HG03575 (cell line): ENCODE measurements at regions not wholly inside any gene's neighbourhood (a gene's known extent, or its start where the extent isn't known, plus 50 kb on each side); places are given as distances from the start of the nearest gene placed in this dataset.

ENCODE experiments used
- ATAC-seq: cut with Tn5 transposase; IDR thresholded peaks from one replicate; pipeline ENCODE4 v1.9.1; 2021; ENCODE audit not compliant: unreplicated experiment, insufficient number of reproducible peaks, low FRiP score; ENCODE audit errors: extremely low read depth

DNA sequence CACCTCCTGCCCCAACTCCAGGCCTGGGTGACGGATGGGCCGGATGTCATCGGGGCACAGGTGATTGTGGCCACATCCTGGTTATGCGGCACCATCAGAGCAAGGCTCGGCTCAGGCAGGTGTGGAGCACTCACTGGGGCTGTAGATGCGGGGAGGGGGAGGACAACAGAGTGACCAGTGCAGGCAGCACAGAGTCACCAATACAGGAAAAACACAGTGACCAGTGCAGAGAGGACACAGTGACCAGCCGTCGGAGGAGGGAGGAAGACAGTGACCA lies 209.1 kb downstream of the BRD1 start:
- ATAC-seq, result no peak

DNA sequence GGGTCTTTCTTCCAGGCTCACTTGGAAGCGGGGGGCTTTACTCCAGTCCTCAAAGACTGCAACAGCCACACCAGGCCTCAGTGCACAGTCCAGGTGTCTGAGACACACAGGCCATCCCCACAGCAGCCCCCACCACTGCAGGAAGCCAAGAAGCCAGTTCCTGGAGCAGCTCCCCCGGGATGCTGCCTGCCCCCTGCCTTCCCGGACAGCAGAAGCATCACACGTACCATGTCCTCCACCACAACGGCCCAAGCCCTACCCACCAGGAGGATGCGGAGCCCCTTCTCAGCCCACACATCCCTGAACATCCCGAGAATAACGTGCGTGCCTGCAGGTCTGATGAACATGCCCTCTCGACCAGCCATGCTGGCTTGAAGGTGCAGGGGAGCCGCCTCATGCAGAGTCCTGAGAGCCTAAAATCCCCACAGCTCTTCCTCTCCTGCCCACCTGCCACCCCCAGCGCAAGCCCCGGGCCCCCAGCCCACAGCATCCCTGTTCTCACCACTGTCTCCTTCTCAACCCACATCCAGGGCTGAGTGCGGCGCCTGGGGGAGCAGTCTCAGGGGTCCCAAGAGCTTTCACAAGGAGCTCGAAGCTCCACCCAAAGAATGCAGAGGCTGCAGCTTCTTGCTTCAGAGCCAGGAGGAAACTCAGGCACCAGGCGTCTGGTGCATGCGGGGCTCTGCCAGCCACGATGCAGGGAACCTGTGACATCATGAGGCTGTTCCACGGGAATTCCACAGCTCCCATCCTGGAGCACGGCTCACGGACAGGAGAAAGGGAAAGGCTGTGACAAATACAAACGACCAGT lies 209.6 kb downstream of the BRD1 start:
- no peak for ATAC-seq

DNA sequence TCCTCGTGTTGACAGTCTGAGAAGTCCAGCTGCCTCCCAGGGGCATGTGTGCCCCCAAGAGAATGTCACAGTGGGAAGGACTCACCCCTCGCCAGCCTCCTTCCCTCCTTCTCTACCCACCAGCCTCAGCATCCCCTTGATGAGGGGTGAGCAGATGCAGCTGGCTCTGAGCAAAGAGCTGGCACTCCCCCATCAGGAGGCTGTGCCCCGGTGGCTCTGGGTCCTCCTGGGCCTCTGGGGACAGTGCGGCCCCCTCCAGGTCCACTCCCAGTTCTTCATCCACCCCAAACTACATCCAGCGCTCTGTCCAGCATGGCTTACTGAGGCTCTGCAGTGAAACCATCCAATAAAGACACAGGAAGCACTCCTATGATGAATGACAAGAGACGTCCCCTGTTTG lies 210.4 kb downstream of the BRD1 start:
- no peak for ATAC-seq

DNA sequence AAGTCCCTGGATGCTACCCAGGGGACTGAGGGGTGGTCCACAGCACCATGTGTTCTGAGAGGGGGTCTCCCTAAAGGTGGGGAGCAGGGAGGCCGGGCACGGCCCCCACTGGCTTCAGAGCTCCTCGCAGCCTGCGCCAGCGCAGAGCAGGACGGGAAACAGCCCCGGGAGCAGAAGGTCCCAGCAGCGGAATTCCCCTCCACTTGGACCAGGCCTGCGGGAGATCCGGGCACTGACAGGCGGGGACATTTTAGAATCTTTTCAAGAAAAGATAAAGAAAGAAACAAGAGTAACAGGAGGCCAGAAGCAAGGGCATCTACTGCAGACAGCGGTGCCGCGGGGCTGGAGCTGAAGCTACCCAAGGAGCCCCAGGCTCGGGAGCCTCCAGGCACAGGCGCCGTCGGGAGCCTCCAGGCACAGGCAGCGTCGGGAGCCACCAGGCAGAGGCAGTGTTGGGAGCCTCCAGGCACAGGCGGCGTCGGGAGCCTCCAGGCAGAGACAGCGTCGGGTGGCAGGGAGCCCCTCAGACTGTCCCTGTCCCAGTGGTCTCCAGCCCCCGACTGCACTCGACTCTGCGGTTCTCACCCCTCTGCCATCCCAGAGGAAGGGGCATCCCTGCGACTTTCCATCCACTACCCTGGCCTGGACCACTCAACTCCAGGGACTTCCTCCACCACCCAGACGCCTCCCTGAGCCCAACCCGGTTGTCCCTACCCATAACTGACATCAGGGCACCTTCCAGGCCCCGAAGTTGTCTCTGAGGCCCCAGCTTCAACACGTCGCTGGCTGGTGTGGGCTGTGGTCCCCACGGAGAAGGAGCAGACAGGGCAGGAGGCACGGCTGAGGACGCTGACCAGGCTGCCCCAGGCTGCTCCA lies 211.1 kb downstream of the BRD1 start:
- ATAC-seq, result no peak

DNA sequence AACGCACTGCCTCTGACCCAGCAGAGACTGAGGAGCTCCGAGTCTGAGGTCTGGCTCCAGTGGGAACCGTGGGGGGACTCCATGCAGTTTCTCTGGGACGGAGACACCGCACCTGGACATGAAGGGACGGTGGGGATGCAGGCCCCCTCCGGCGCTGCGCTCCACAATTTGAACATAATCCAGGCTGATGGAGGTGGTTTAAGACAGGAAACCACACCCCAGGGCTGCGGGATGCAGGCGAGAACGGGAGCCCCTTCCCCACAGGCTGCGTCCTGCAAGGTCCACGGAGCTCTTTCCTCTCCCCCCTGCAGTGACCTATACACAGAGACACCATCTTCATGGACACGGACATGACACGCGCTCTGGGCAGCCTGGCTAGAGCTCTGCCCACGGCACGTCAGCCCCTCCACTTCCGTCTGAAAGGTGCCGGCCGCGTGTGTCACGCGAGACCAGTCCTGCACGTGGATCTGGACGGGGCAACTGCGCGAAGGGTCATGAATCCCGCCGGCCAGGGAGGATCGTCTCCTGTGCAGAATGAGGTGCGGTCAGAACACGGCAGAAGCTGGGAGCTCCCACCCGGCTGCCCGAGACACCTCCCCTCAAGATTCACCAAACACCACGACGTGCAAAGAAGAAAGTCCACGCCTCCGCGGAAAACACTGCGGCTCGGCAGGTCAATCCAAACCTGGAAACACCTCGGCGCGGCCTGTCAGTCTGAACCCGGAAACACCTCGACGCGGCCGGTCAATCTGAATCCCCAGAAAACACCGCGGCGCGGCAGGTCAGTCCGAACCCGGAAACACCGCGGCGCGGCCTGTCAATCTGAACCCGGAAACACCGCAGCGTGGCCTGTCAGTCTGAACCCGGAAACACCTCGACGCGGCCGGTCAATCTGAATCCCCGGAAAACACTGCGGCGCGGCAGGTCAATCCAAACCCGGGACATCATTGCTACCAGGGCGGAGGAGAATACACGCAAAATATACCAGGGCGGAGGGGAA lies 212.4 kb downstream of the BRD1 start:
- ATAC-seq, result no peak

DNA sequence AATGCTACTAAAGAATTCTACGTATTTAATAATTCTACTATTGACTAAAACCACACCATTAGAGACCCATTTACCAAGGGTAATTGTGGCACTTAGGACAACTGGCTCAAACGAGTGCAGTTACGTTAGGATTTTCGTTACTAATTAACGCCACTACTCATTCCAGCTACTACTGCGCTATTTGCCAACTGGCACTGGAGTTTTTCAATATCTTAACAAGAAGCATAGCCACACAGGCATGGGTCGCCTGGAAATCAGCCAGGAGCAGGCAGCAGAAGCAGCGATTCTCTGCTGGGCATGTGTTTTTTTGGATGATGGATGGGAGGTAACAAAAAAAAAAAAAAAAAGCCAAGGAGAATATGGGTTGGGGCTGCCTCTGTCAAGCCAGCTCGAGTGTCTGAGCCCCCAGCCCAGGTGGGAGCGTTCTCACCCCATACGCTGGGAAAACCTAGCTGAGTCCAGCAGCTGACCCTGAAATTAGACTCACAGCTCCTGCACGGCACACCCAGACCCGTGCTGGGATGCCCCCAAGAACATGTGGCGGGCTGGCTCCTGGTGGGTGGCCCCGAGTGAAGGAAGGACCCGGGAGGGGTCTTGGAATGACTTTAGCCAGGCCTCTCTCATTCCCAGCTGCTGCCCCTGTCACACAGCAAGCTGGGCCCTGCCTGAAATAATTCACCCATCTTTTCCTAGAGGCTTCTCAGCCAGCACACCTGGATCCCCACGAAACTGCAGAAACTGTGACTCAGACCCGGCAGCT lies 214.0 kb downstream of the BRD1 start:
- ATAC-seq, result no peak

DNA sequence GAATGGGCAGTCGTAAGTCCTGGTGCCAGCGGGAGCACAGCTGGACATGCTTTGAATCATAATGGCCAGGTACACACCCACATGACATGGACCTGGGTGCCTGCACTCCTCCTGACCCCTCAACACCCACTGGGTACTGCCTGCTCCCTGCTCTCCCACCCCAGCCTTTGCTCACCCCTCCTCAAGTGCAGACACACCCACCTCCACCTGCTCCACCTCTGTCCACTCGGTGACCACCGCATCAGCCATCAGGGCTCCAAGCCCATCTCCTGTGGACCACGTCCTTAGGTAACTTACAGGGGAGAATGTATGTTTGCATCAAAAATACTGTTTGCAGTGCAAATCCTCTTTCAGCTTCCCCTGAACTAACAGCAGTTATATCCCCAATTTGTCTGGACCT lies 214.6 kb downstream of the BRD1 start:
- ATAC-seq, result no peak

DNA sequence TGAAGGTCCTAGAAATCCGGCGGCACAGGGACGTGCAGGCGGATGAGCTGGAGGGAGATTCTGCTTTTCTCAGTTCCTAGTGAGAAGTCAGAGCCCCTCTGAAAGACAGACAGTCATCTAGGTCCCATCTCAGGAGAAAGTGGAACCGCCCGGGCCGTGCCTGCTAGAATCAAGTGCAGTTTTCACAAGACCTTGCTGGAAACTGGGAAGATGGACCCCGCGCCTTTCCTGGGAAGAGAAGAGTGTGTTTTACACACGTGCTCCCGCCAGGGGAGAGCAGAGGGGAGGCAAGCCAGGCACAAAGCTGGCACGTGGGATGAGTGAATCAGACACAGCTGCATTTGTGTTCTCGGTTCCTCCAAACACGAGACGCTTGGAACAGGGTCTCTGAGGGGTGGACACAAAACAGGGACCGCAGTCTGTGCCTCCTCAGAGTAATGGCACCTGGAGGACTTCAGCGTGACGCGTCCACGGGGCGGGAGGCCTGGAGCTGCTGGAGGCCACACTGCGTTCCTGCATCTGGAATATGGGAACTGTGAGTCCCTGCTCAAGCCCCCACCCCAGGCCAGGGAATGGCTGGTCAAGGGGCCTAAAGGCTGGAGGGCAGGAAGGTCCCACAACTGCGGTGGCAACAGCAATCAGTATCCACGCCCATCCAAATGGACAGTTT lies 218.3 kb downstream of the BRD1 start:
- no peak for ATAC-seq

DNA sequence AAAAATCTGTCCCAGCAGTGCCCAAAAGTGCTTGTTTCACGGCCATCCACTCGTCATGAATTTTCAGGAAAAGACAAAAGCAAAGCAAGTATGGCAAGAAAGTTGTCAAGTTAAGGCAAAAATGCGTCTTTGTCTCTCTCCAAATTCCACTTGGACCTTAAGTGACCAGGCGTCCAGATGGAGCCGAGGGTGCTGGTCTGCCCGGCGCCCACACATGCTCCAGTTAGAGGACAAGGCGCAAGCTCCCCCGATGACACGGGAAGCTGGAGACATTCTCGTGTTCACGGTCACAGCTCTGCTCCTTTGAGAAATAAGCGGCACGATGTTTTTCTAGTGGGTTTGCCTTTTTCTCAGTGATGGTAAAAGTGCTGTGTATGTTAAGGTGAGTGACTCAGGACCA lies 219.0 kb downstream of the BRD1 start:
- ATAC-seq, result no peak

DNA sequence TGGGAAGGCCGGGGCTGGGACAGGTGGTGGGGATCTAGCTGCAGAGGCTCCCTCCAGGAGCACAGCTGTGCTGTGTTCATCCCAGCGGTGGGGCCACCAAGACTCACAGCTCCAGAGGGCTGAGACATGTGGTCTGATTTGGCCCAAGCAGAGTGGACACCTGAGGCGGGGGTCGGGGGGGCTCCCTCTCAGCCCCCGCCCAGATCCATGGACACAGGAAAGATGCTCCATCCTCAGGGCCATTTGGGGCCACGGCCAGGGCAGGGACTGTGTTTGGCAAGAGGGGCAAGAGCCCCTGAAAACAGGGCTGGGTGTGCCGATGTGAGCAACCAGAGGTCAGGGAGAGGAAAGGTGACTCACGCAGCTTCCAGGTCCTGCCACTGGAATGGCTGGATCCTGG lies 219.4 kb downstream of the BRD1 start:
- ATAC-seq, result no peak

DNA sequence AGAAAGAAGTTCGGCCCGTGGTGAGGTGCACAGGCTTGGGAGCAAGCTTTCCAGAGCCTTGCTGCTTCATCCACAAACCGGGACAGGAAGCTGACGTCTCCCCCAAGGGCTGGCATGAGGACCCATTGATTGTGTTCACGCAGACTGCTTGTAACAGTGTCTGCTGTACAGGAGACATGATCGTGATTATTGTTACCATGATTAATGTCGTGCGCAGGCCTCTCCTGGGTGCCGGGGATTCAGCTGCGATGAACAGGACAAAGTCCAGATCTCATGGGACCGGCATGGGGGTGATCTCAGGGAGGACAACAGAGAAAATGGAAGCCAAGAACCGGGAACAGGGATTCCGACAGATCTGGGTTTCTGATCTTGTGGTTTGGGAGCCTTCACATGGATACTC lies 219.9 kb downstream of the BRD1 start:
- no peak for ATAC-seq

DNA sequence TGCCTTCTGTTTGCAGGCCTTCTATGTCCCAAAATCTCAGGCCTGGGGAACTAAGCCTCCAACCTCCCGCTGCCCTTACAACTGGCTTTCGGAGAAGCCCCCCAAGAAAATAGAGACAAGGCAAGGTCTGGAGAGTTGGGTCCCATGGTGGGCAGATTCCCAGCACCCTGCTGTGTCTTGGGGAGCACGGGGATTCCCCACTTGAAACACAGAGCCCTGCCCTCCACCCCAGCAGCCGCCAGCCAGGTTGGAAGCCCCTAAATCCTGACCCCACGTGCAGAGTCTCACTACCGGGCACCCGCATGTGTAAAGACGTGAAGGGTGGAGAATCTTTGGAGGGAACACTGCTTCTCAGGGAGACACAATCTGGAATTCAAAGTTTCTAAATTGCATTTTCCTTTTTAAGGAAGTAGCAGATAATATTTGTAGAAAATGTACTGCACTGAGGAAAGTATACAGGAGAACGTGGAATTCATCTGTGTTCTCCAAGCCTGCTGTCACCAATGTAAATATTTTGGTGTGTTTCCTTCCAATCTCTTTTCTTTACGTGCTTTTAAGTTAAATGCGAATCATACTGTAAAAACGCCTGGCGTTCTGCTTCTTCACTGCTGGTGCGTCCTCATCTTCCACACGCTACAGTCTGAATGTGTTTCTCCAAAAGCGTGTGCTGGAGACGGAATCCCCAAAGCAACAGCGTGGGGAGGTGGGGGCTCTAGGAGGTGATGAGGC lies 220.9 kb downstream of the BRD1 start:
- no peak for ATAC-seq

DNA sequence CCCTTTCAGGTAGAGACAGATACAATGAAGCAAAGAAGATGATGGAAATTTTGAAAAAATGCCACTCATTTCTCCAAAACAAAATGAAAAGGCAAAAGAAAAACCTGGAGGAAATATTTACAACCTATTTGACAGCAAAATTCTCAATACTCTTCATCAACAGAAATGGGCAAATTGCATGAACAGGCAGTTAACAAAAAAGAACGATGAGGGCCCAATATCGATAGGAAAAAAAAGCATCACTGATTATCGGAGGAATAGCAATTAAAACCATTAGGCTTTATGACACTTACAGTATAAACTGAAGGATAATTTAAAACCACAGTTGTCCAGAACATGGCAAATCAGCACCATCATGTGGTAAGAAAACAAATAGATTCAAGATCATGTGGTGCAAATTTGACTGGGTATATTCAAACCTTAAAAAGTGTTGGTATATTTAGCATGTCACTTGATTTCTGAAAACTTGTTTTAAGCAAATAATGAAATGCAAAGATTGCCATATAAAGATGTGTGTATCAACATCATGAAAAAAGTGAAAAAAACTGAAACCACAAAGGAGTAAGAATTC lies 222.9 kb downstream of the BRD1 start:
- no peak for ATAC-seq

DNA sequence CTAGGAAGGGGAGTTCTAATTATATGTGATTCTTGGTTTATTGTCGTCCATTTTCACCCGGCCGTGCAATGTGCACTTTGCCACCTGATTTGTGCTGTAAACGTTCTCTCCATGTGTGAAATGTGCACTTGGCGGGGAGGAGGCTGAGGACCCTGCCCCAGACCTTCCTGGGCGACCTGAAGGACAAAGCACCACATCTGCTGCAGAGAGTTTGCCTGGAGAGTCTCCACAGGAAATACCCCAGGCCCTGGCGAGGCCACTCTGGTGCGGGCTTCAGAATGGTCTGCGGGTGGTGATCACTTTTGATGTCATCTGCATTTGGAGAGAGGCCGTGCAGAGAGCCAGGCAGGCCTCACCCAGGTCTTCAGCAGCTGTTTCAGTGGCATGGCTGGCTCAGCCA lies 224.7 kb downstream of the BRD1 start:
- no peak for ATAC-seq

DNA sequence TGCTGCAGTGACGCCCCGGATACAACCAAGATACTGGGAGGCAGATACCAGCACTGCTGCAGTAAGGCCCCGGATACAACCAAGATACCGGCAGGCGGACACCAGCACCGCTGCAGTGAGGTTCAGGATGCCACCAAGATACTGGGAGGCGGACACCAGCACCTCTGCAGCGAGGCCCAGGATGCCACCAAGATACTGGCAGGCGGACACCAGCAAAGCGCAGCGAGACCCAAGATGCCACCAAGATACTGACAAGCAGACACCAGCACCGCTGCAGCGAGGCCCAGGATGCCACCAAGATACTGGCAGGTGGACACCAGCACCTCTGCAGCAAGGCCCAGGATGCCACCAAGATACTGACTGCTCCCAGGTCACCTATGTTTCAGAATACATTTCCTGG lies 225.2 kb downstream of the BRD1 start:
- no peak for ATAC-seq

DNA sequence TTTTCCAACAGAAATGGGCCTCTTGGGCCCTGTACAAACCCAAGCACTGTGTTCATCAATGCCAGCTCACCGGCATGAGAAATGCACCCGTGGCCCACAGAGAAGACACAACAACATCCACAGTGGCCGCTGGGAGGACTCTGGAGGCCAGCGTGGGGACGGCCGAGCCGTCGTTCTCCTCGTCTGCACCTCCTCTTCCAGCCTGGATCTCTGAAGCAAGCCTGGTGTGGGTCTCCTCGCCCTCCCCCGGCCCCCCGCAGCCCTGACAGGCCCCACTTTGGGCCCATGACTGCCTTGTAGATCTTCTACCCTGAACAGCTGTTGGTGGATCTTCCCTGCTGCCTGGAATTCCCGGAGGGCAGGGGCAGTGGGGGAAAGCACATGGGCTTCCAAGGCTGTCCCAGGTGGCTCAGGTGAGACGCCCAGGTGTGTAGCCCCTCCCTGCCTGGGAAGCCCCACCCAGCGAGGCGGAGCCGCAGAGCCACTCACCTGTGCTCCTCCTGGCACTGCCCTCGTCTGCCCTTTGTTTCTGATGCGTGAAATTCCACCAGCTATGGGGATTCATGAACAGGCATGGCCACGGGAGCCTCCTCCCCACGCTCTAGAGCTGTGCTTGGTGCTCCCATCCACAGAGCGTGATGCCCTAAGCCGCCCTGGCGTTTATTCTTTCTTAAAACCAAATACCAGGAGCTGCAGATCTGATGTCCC lies 225.9 kb downstream of the BRD1 start:
- ATAC-seq, result no peak
